ENCODE measurements at regions not wholly inside any gene's neighbourhood (a gene's known extent, or its start where the extent isn't known, plus 50 kb on each side); places are given as distances from the start of the nearest gene placed in this dataset.

DNA sequence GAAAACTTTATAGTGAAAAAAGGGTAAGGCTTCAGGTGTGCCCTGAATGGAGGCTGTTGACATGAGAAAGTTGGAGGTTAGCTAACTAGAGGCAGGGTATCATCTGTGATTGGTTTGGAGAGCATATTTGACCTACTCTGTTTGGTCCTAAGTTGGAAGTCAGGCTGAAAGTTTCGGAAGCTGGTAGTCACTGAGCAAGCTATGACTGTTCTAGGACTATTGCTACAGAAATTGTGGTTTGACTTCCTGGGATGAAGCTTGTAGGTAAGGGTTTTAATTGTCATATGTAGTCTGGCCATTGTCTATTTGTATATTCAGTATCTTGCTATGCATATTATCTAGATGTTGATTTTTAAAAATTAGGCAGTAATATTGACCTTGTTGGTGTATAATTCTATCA, 565.0 kb downstream of the TMEM135 start:
- TF ChIP-seq, protein P1, sequence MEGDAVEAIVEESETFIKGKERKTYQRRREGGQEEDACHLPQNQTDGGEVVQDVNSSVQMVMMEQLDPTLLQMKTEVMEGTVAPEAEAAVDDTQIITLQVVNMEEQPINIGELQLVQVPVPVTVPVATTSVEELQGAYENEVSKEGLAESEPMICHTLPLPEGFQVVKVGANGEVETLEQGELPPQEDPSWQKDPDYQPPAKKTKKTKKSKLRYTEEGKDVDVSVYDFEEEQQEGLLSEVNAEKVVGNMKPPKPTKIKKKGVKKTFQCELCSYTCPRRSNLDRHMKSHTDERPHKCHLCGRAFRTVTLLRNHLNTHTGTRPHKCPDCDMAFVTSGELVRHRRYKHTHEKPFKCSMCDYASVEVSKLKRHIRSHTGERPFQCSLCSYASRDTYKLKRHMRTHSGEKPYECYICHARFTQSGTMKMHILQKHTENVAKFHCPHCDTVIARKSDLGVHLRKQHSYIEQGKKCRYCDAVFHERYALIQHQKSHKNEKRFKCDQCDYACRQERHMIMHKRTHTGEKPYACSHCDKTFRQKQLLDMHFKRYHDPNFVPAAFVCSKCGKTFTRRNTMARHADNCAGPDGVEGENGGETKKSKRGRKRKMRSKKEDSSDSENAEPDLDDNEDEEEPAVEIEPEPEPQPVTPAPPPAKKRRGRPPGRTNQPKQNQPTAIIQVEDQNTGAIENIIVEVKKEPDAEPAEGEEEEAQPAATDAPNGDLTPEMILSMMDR (IDR thresholded peaks at IDR 0.05) = no peak
- no peak for TF ChIP-seq POLR2A (IDR thresholded peaks at IDR 0.05)

Measured in Peyer's patch (tissue), 4 donors.